GM18519 (cell line): ENCODE measurements at regions not wholly inside any gene's neighbourhood (a gene's known extent, or its start where the extent isn't known, plus 50 kb on each side); places are given as distances from the start of the nearest gene placed in this dataset.
A peak's percentile ranks its signal among the peaks of the same experiment; 100 is the strongest.

Experiments
- ATAC-seq: cut with Tn5 transposase; IDR thresholded peaks from one replicate; pipeline ENCODE4 v1.9.1; 2021; ENCODE audit warnings: mild to moderate bottlenecking, moderate library complexity; ENCODE audit not compliant: unreplicated experiment, low FRiP score

- ATAC-seq: no peak
Observed at GRCh38 chr9:31336386-31336785, 1048.1 kb upstream of the ACO1 start.

DNA sequence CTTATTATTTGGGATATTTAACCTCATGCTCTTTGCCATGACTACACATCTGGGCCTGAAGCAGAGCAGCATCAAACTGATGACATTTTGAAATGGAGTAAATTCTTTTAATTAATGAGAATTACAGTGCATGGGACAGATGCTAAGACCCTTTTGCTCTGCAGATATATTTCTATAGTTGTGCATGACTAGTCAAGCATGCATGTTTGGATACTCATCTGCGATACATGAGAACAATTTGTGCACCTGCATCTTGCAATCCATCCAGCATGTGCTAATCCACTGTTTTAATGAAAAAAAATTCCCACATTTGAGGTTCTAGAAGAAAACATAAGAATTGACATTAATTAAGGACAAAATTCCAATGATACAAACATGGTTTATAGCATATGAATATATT, 1047.6 kb upstream of the ACO1 start:
- ATAC-seq: no peak

- peak; percentile 98 for ATAC-seq
Observed at GRCh38 chr9:31347082-31347617, 1037.3 kb upstream of the ACO1 start.

- ATAC-seq: no peak
Observed at GRCh38 chr9:31355159-31355882, 1029.1 kb upstream of the ACO1 start.

- ATAC-seq: no peak
Observed at GRCh38 chr9:31355965-31356364, 1028.5 kb upstream of the ACO1 start.

GRCh38 chr9:31359071-31359470, 1025.4 kb upstream of the ACO1 start:
- ATAC-seq: no peak

DNA sequence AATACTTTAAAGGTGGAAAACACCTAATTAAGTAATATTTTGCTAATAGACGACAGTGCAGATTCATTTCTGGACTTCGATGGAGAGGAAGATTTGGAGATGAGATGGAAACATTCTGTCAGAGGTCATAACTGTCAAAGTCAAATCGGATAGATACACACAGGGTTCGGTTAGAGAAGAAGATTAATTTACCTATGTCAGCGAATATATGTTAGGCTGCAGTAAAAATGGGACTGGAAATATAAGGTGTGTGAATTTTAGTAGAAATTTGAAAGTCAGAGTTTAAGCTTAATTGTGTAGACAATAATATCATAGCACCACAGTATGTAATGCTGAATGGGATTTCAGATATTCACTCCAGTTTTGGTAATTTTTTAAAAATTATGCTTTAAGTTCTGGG, 1020.3 kb upstream of the ACO1 start:
- no peak for ATAC-seq

GRCh38 chr9:31372799-31373587, 1011.5 kb upstream of the ACO1 start:
- no peak for ATAC-seq

DNA sequence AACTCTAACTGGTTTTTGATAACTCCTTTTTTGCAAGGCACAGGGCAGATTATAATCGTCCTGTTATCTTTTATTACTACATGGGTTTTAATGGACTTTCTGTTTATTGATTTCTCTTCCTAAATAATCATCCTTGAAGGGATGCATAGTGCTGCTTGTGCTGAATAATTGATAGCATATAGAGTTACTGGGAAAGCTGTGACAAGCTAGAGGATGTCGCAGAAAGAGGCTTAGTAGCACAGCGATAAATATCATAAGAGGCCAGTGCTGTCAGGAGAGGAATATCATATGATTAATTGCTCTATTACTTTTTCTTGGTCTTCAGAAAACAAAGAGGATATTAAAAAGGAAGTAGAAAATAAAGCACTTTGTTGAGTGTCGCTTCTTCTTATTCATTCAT, 1007.1 kb upstream of the ACO1 start:
- ATAC-seq: no peak

DNA sequence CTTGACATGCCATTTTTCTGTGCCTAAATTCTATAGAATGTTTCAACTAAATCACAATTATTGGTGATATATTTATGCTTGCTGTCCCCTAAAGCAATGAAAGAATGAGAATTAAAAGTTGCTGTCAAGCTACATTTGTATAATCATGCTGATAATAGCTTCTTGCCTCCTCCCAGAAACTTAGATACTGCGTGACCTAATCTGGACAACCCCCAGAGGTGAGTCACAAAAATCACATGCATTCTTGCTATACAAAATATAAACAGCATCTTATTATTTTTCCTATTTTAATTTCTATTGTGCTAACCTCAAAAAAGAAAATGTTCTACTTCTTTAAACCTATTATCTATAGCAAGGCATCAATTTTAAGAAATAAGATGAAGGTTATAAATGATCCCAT, 995.8 kb upstream of the ACO1 start:
- no peak for ATAC-seq

- ATAC-seq: no peak
Observed at GRCh38 chr9:31389075-31389474, 995.4 kb upstream of the ACO1 start.

DNA sequence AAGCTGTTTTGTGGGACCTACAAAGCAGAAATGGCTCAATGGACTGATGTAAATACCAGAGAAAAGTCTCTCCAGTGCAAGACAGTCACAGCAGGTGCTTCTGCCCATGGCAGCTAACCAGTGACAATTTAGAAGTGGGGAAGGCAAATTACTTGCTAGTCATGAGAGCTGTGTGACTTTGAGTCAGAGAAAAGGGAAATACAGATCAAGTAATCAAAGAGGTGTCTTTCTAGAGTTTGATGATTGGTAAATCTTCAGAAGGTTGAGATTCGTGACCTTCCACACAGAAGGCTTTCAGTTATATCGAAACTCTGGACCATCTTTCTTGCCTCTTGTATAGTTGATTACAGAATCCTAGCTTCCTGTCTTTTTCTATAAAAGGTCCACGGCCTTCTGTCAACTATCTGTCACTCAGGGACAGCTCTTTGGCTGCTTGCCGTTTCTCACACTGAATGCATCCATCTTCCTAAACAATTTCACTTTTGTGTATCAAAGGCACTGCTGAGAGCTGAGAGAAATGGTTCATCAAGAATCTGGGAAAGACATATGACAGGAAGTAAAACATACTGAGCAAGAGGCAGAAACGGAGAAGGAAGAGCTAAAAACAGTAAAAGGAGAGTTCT, 993.9 kb upstream of the ACO1 start:
- ATAC-seq: no peak

DNA sequence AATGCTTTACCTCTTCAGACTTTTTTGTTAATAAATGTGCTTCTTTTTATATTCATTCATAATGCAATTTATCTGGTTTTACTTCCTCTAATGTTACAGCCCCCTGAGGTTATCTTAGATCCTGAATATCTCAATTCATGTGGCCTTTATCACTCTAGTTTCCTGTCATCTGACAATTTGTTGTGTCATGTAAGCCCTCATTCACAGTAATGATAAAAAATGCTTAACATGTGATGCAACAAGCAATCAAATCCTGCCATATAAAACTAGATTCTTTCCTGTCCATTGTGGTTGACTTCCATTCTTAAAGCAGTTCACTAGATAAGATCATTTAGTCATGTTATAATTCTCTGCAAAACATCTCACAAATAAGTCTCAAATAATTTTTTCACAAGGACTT, 991.2 kb upstream of the ACO1 start:
- no peak for ATAC-seq

- peak; percentile 61 for ATAC-seq
Observed at GRCh38 chr9:31394015-31394473, 990.4 kb upstream of the ACO1 start.

GRCh38 chr9:31412081-31412480, 972.4 kb upstream of the ACO1 start:
- ATAC-seq: no peak

GRCh38 chr9:31415164-31415563, 969.3 kb upstream of the ACO1 start:
- no peak for ATAC-seq

GRCh38 chr9:31418419-31418818, 966.0 kb upstream of the ACO1 start:
- ATAC-seq: no peak

GRCh38 chr9:31443630-31444457, 940.6 kb upstream of the ACO1 start:
- peak; percentile 47 for ATAC-seq

- ATAC-seq: no peak
Observed at GRCh38 chr9:31445357-31445756, 939.1 kb upstream of the ACO1 start.

DNA sequence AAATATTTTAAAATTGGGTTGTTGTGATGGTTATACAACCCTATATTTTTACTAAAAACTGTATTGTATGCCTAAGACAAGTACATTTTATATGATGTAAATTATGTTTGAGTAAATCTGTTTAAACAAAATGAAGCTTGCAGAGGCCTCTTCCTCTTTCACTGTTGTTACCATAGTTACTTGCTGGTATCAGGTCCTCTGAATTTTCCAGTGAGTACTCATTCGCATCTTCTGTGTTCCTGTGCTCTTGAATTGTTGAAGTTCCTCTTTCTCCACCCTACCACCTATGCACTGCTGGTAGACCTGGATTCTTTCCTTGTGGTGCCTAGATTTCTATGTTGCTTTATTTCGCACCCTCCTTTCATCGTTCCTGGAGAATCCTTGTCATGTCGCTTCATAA, 938.5 kb upstream of the ACO1 start:
- ATAC-seq: peak; percentile 81
